Right atrium auricular region (tissue), 2 donors: ENCODE measurements at regions not wholly inside any gene's neighbourhood (a gene's known extent, or its start where the extent isn't known, plus 50 kb on each side); places are given as distances from the start of the nearest gene placed in this dataset.

Experiments
- DNase-seq: peaks from one replicate; pipeline ENCODE4 v3.0.0-alpha.2; 2019; ENCODE audit warnings: low spot score
- H3K27ac ChIP-seq, 2 donors: fragments of 200-600 bp; sonication (generic); 1 replicate in 1 of 2; 2 replicates in 1 of 2; pipeline ENCODE4 v1.5.1; 2016 to 2019
- H3K27me3 ChIP-seq, 2 donors: fragments of 200-600 bp; sonication (generic); one replicate each; pipeline versions ENCODE4 v1.5.1 to v1.6.0; 2017 to 2019
- H3K36me3 ChIP-seq: fragments of 200-600 bp; sonication (generic); one replicate; pipeline ENCODE4 v1.5.1; 2016
- H3K4me1 ChIP-seq, 2 donors: fragments of 200-600 bp; sonication (generic); one replicate each; pipeline versions ENCODE4 v1.5.1 to v1.6.0; 2017 to 2019
- H3K4me3 ChIP-seq, 2 donors: fragments of 200-600 bp; sonication (generic); 1 replicate in 1 of 2; 2 replicates in 1 of 2; pipeline ENCODE4 v1.5.1; 2017 to 2019; ENCODE audit warnings: mild to moderate bottlenecking in 1 of 2, moderate library complexity in 1 of 2
- H3K9me3 ChIP-seq, 2 donors: fragments of 200-600 bp; sonication (generic); one replicate each; pipeline ENCODE4 v1.5.1; 2019
- CTCF ChIP-seq, 2 donors: fragments of 200-600 bp; sonication (generic); IDR thresholded peaks; one replicate each; pipeline ENCODE4 v1.5.1; 2019; ENCODE audit warnings: antibody characterized with exemption in 2 of 2

DNA sequence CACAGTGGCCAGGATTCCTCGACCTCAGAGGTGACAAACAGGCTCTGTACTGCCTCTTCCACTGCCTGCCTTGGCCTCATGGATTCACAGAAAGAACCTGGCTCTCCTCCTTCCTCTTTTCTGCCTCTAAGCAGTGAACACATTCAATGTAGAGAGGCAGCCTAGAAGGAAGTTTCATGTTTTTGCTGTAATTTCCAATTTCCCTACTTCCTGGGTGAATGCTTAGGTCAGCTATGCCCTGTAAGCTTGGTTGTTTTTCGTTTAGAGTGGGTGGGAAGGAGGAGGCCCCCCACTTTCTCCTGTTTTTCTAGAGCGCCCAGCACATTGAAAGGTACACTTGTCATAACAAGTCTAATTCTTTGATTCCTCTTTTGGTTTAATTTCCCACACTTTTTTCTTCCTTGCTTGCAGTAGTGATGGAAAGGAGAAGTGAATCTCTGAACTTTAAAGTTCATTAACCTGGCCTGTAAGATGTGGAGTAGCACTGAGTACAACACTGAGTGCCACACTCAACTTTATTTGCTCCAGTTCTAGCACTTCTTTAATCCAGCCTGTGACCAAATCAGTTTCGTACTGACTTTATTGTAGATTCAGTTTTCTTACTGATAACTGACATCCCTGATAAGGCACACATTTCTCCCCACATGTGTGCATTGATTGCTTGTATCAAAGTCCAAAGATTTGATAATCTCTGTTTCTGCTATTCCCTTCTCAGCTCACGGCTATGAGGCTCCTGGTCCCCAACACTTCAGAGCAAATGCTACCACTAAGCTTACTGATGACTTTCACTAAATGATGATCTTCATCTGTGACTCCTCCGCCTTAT is 100.0 kb upstream of the MAN1A1 start:
- Histone ChIP-seq H3K4me1 (peaks cover 0 to 15% of the 10 kb centered on the region in 2 donors), H3K36me3 (no peaks in the 10 kb centered on the region), H3K27ac (no peak overlapping the region), H3K9me3 (no peaks in the 10 kb centered on the region), H3K4me3 (no peak overlapping the region), H3K27me3 (no peaks in the 10 kb centered on the region)
- no peak for TF ChIP-seq CTCF (IDR thresholded peaks at IDR 0.05)
- no peak for DNase-seq

DNA sequence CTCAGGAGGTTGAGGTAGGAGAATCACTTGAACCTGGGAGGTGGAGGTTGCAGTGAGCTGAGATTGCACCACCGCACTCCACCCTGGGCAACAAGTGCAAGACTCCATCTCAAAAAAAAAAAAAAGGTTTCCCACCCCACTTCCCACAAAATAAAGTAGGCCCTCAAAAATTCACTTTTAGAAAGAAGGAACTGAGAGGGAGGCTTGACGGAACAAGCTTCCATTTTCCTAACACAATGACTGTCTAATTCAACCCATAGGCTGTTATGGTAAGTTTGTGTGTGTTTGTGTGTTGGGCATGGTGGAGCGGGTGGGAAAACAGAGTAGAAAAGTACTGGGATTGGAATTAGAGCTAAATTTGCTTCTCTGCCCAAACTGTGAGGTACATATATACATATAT is 98.4 kb upstream of the MAN1A1 start:
- Histone ChIP-seq H3K9me3 (no peaks in the 10 kb centered on the region), H3K4me1 (peaks cover 0 to 15% of the 10 kb centered on the region in 2 donors), H3K27ac (no peak overlapping the region), H3K27me3 (no peaks in the 10 kb centered on the region), H3K36me3 (no peaks in the 10 kb centered on the region), H3K4me3 (no peak overlapping the region)
- no peak for DNase-seq
- no peak for TF ChIP-seq CTCF (IDR thresholded peaks at IDR 0.05)

DNA sequence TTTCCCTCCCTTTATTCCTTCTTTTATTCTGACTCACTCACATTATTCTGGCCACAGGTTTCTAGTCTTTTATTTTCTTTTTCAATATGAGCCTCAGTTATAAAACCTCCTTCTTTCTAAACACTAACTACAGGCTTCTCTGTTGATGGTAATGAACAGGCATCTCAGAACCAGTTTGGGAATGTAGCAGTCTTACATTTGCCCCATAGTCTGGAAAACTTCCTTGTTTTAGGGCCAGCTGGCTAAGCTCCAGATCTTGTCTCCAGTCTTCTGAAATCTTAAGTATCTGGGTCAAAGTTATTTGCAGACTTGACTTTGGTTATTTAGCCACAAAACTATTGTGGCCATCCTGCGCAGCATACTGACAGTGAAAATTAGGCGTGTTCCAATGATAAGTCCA is 97.0 kb upstream of the MAN1A1 start:
- Histone ChIP-seq H3K4me1 (peaks cover 0 to 15% of the 10 kb centered on the region in 2 donors), H3K9me3 (no peaks in the 10 kb centered on the region), H3K4me3 (no peak overlapping the region), H3K27ac (peak overlapping the region; percentile 33 to 41), H3K27me3 (no peaks in the 10 kb centered on the region), H3K36me3 (no peaks in the 10 kb centered on the region)
- TF ChIP-seq CTCF (IDR thresholded peaks at IDR 0.05): no peak
- no peak for DNase-seq

DNA sequence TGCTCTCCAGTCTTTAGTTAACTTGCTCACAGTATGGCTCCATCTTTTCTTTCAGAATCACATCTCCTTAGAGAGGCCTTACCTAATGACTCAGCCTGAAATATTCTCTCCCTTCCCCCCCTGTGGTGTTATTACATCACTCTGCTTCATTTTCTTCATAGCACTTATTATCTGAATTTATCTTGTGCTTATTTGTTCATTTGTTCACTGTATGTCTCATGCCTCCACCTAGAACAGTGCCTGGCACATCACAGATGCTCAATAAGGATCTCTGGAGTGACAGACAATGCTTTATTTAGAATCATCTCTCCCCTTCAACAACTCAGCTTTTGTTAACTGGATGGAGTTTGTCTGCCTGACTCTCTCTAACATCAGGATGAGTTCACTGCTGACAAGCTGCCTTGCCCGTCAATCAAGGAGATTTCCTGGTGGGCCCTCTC is 96.6 kb upstream of the MAN1A1 start:
- Histone ChIP-seq H3K36me3 (no peaks in the 10 kb centered on the region), H3K4me1 (peaks cover 0 to 15% of the 10 kb centered on the region in 2 donors), H3K4me3 (no peak overlapping the region), H3K27ac (peak overlapping the region; percentile 33 to 41), H3K27me3 (no peaks in the 10 kb centered on the region), H3K9me3 (no peaks in the 10 kb centered on the region)
- no peak for TF ChIP-seq CTCF (IDR thresholded peaks at IDR 0.05)
- no peak for DNase-seq

DNA sequence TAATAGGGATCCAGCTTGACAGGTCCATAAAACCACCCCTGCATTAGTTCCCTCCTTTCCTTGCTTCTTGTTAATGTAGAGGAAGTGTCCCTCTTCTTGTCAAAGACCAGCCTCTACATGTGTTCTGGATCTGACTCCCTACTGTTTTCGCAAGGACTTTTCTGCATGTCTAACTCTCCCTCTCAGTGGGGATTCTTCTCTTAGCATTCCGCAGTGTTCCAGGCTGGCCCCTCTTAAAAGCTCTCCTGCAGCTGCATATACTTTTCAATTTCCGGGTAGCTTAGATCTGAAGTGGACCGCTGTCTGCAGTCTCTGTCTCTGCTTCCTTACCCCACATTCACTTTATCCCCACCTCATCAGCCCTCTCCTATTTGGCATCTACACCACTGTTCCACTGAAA is 96.1 kb upstream of the MAN1A1 start:
- no peaks in the 10 kb centered on the region for H3K9me3 ChIP-seq
- H3K27ac ChIP-seq: peak overlapping the region in 1 of 2 donors; percentile 41
- no peak for DNase-seq
- H3K4me1 ChIP-seq: peaks cover 0 to 15% of the 10 kb centered on the region in 2 donors
- no peaks in the 10 kb centered on the region for H3K27me3 ChIP-seq
- H3K4me3 ChIP-seq: no peak overlapping the region
- no peaks in the 10 kb centered on the region for H3K36me3 ChIP-seq
- no peak for TF ChIP-seq CTCF (IDR thresholded peaks at IDR 0.05)
